GM12878 (cell line): ENCODE measurements at regions not wholly inside any gene's neighbourhood (a gene's known extent, or its start where the extent isn't known, plus 50 kb on each side); places are given as distances from the start of the nearest gene placed in this dataset.

Experiments used
- ATAC-seq: fragments of 200-7000 bp; cut with Tn5 transposase; 3 replicates; pipeline ENCODE4 v1.9.1; 2020; ENCODE audit warnings: mild to moderate bottlenecking, moderate library complexity
- BruUV-seq: library from RNA; stranded (reverse); fragments of 400-500 nt; replicated peaks from 2 replicates; lab custom pipeline; 2021; lab: Mats Ljungman, UMichigan
- CTCF ChIA-PET: fragments of 300-600 bp; sonication (Branson Sonifier 250); formaldehyde crosslinking; extraction: SDS; loops from one replicate; lab custom pipeline; 2021; ENCODE audit warnings: inconsistent platforms; lab: Yijun Ruan, JAX
- POLR2A ChIA-PET: fragments of 350-600 bp; formaldehyde crosslinking; extraction: SDS; loops from one replicate; lab custom pipeline; 2021; ENCODE audit warnings: inconsistent platforms; lab: Charles Lee
- RAD21 ChIA-PET: fragments of 300-600 bp; sonication (Branson Sonifier 250); formaldehyde crosslinking; loops from one replicate; lab custom pipeline; 2023; ENCODE audit warnings: antibody characterized with exemption; ENCODE audit not compliant: unreplicated experiment; lab: Charles Lee
- SMC1A ChIA-PET: fragments of 300-600 bp; sonication (Branson Sonifier 250); formaldehyde crosslinking; loops from one replicate; lab custom pipeline; 2023; ENCODE audit not compliant: unreplicated experiment, uncharacterized antibody; lab: Charles Lee
- DNase-seq: peaks from one replicate; pipeline ENCODE4 v3.0.0-alpha.2; 2011; ENCODE audit warnings: low read depth, low spot score
- FAIRE-seq: peaks from 3 replicates; lab custom pipeline; 2011; peaks lifted over from hg19 to GRCh38; lab: Jason Lieb, UNC
- H2AFZ ChIP-seq: 2 replicates; pipeline ENCODE4 v1.6.0; 2011; ENCODE audit warnings: low read depth, low read length, control low read depth; ENCODE audit not compliant: control insufficient read depth
- H3K27ac ChIP-seq: 2 replicates; pipeline ENCODE4 v1.5.1; 2011; ENCODE audit warnings: control low read depth; ENCODE audit not compliant: control insufficient read depth, insufficient read depth
- H3K27me3 ChIP-seq, 2 experiments: replicated peaks in 1 of 2; 2 replicates each; pipeline versions ENCODE4 v1.6.0 to v1.6.1; 2011; ENCODE audit warnings: low read length in 1 of 2; ENCODE audit not compliant: control insufficient read depth in 2 of 2, insufficient read depth in 2 of 2
- H3K36me3 ChIP-seq, 2 experiments: 2 replicates each; pipeline ENCODE4 v1.5.1; 2011; ENCODE audit warnings: low read length in 1 of 2; ENCODE audit not compliant: control insufficient read depth in 2 of 2, insufficient read depth in 2 of 2
- H3K4me1 ChIP-seq: 2 replicates; pipeline ENCODE4 v1.6.1; 2011; ENCODE audit warnings: mild to moderate bottlenecking, low read length, moderate library complexity, mixed read lengths; ENCODE audit not compliant: control insufficient read depth, insufficient read depth
- H3K4me2 ChIP-seq: 2 replicates; pipeline ENCODE4 v1.6.0; 2011; ENCODE audit warnings: control low read depth; ENCODE audit not compliant: control insufficient read depth, insufficient read depth
- H3K4me3 ChIP-seq: fragments of 200-600 bp; sonication (generic); 2 replicates; pipeline ENCODE4 v1.5.1; 2016
- H3K79me2 ChIP-seq: 2 replicates; pipeline ENCODE4 v1.6.0; 2011; ENCODE audit warnings: low read length; ENCODE audit not compliant: control insufficient read depth, insufficient read depth
- H3K9ac ChIP-seq: 2 replicates; pipeline ENCODE4 v1.8.0; 2011; ENCODE audit warnings: low read length, control low read depth, mixed read lengths; ENCODE audit not compliant: control insufficient read depth, insufficient read depth
- H3K9me3 ChIP-seq: replicated peaks from 3 replicates; pipeline ENCODE4 v1.5.1; 2011; ENCODE audit warnings: mild to moderate bottlenecking, low read length; ENCODE audit not compliant: control insufficient read depth, insufficient read depth
- H4K20me1 ChIP-seq: 2 replicates; pipeline ENCODE4 v1.6.0; 2011; ENCODE audit not compliant: control insufficient read depth, insufficient read depth
- BRCA1 ChIP-seq: IDR thresholded peaks from 2 replicates; pipeline ENCODE4 v1.6.1; 2011; ENCODE audit warnings: low read depth, low read length, improper control_type of control experiment
- CHD2 ChIP-seq: IDR thresholded peaks from 2 replicates; pipeline ENCODE4 v1.6.1; 2011; ENCODE audit warnings: low read depth, low read length, improper control_type of control experiment, borderline replicate concordance
- CREB1 ChIP-seq: IDR thresholded peaks from 2 replicates; pipeline ENCODE4 v1.6.1; 2012; ENCODE audit warnings: low read depth, mild to moderate bottlenecking, inconsistent platforms
- CREM ChIP-seq: IDR thresholded peaks from 2 replicates; pipeline ENCODE4 v1.6.1; 2014; ENCODE audit warnings: antibody characterized with exemption, low read depth
- E2F4 ChIP-seq: IDR thresholded peaks from 2 replicates; pipeline ENCODE4 v1.6.1; 2012; ENCODE audit warnings: low read depth, low read length, improper control_type of control experiment
- FOXM1 ChIP-seq: IDR thresholded peaks from 2 replicates; pipeline ENCODE4 v1.6.1; 2012; ENCODE audit warnings: low read depth, mild to moderate bottlenecking, inconsistent platforms, low read length, moderate library complexity
- HSF1 ChIP-seq: fragments of 150-350 bp; IDR thresholded peaks from 2 replicates; pipeline ENCODE4 v1.6.1; 2014; ENCODE audit warnings: mild to moderate bottlenecking, low read depth, low read length
- KAT2A ChIP-seq: conservative IDR thresholded peaks from 2 replicates; pipeline ENCODE4 v1.6.1; 2011; ENCODE audit warnings: low read depth, low read length; ENCODE audit not compliant: control insufficient read depth
- KDM1A ChIP-seq: fragments of 200-600 bp; sonication (generic); IDR thresholded peaks from 2 replicates; pipeline ENCODE4 v1.6.1; 2016; ENCODE audit warnings: borderline replicate concordance
- NFYA ChIP-seq: IDR thresholded peaks from 2 replicates; pipeline ENCODE4 v1.6.1; 2011; ENCODE audit warnings: low read depth, mild to moderate bottlenecking, low read length, improper control_type of control experiment, borderline replicate concordance
- NFYB ChIP-seq: IDR thresholded peaks from 2 replicates; pipeline ENCODE4 v1.6.1; 2011; ENCODE audit warnings: low read depth, mild to moderate bottlenecking, low read length, improper control_type of control experiment, moderate library complexity; ENCODE audit not compliant: insufficient read depth
- NKRF ChIP-seq: fragments of 450-650 bp; conservative IDR thresholded peaks from 2 replicates; pipeline ENCODE4 v1.6.1; 2017; ENCODE audit warnings: mild to moderate bottlenecking, moderate library complexity
- NR2C2 ChIP-seq: IDR thresholded peaks from 2 replicates; pipeline ENCODE4 v1.6.1; 2011; ENCODE audit warnings: borderline replicate concordance, low read depth; ENCODE audit not compliant: control insufficient read depth, insufficient read length
- RB1 ChIP-seq: fragments of 450-650 bp; formaldehyde crosslinking; IDR thresholded peaks from 2 replicates; pipeline ENCODE4 v1.6.1; 2017; ENCODE audit warnings: mild to moderate bottlenecking, borderline replicate concordance
- RCOR1 ChIP-seq: conservative IDR thresholded peaks from 2 replicates; pipeline ENCODE4 v1.6.1; 2012; ENCODE audit warnings: low read depth, low read length, improper control_type of control experiment
- SMAD1 ChIP-seq: fragments of 450-650 bp; IDR thresholded peaks from 2 replicates; pipeline ENCODE4 v1.6.1; 2018; ENCODE audit warnings: mild to moderate bottlenecking, low read depth; ENCODE audit not compliant: partially characterized antibody
- SUPT20H ChIP-seq: IDR thresholded peaks from 2 replicates; pipeline ENCODE4 v1.6.1; 2011; ENCODE audit warnings: low read depth, mild to moderate bottlenecking, low read length, moderate library complexity, borderline replicate concordance; ENCODE audit not compliant: control insufficient read depth
- YBX1 ChIP-seq: fragments of 450-650 bp; IDR thresholded peaks from 2 replicates; pipeline ENCODE4 v1.6.1; 2016; ENCODE audit warnings: antibody characterized with exemption
- ZNF217 ChIP-seq: fragments of 450-650 bp; IDR thresholded peaks from 2 replicates; pipeline ENCODE4 v1.6.1; 2017; ENCODE audit warnings: antibody characterized with exemption, mild to moderate bottlenecking
- ZNF24 ChIP-seq: fragments of 450-650 bp; IDR thresholded peaks from 2 replicates; pipeline ENCODE4 v1.6.1; 2017; ENCODE audit warnings: antibody characterized with exemption, mild to moderate bottlenecking
- in situ Hi-C: fragments of 300-500 bp; cut with MboI; formaldehyde crosslinking; loops from 9 replicates; pipeline ENCODE4 v1.14.3; 2018; ENCODE audit warnings: mixed read lengths
- intact Hi-C: fragments of 100-400 bp; cut with micrococcal nuclease; formaldehyde crosslinking; loops from one replicate; pipeline ENCODE4 v1.14.2; 2022; ENCODE audit not compliant: unreplicated experiment

- TF ChIP-seq HSF1: no peak
- no peak for TF ChIP-seq BRCA1
- no peak for TF ChIP-seq CHD2
- TF ChIP-seq, all 136 proteins: peak for 0
Observed at GRCh38 chr7:93747019-93747418, 143.5 kb downstream of the TFPI2 start (continued).

- ATAC-seq (no peak), DNase-seq (no peak), FAIRE-seq (no peak)
- no TSS peak for BruUV-seq
- Histone ChIP-seq H3K27me3 (no peaks in the 10 kb centered on the region; a peak in 1 of 4 replicates), H3K27ac (no peak overlapping the region), H3K36me3 (no peaks in the 10 kb centered on the region), H2AFZ (no peak overlapping the region), H4K20me1 (no peaks in the 10 kb centered on the region), H3K79me2 (no peaks in the 10 kb centered on the region), H3K4me2 (no peak overlapping the region), H3K4me1 (no peaks in the 10 kb centered on the region), H3K9me3 (no peaks in the 10 kb centered on the region), H3K4me3 (no peak overlapping the region), H3K9ac (no peak overlapping the region)
- ChIA-PET POLR2A (no interaction called here), CTCF (no interaction called here), SMC1A (no interaction called here), RAD21 (no interaction called here)
- TF ChIP-seq ZNF24 (no peak), SUPT20H (no peak), CREB1 (no peak), NFYA (no peak), E2F4 (no peak), CHD2 (no peak), ZNF217 (no peak), SMAD1 (no peak), KAT2A (no peak), CREM (no peak), RB1 (no peak), KDM1A (no peak), FOXM1 (no peak), YBX1 (no peak), NFYB (no peak), NR2C2 (no peak), RCOR1 (no peak), NKRF (no peak)
- in situ Hi-C loops: no loop called here
- intact Hi-C loops: no loop called here
Observed at GRCh38 chr7:93739424-93739823, 151.1 kb downstream of the TFPI2 start.
